GM18498 (cell line): ENCODE measurements at regions not wholly inside any gene's neighbourhood (a gene's known extent, or its start where the extent isn't known, plus 50 kb on each side); places are given as distances from the start of the nearest gene placed in this dataset.

Experiments used
- ATAC-seq: cut with Tn5 transposase; IDR thresholded peaks from one replicate; pipeline ENCODE4 v1.9.1; 2021; ENCODE audit warnings: mild to moderate bottlenecking, moderate library complexity; ENCODE audit not compliant: unreplicated experiment

GRCh38 chr6:223763-224162, 68.5 kb upstream of the DUSP22 start:
- ATAC-seq = no peak

- ATAC-seq = no peak
Measured at GRCh38 chr6:224350-224749, 67.9 kb upstream of the DUSP22 start.

- ATAC-seq = peak; percentile 22
Measured at GRCh38 chr6:225121-225721, 67.1 kb upstream of the DUSP22 start.

GRCh38 chr6:225907-226306, 66.4 kb upstream of the DUSP22 start:
- ATAC-seq = no peak

GRCh38 chr6:226516-227073, 65.7 kb upstream of the DUSP22 start:
- peak; percentile 18 for ATAC-seq

GRCh38 chr6:227074-227782, 65.1 kb upstream of the DUSP22 start:
- peak; percentile 36 for ATAC-seq

GRCh38 chr6:227812-228338, 64.4 kb upstream of the DUSP22 start:
- ATAC-seq = peak; percentile 24

GRCh38 chr6:228881-229651, 63.2 kb upstream of the DUSP22 start:
- ATAC-seq = peak; percentile 36

GRCh38 chr6:231779-232178, 60.5 kb upstream of the DUSP22 start:
- ATAC-seq = no peak

- ATAC-seq = no peak
Measured at GRCh38 chr6:232982-233640, 59.2 kb upstream of the DUSP22 start.

- no peak for ATAC-seq
Measured at GRCh38 chr6:234706-235372, 57.4 kb upstream of the DUSP22 start.

- peak; percentile 64 for ATAC-seq
Measured at GRCh38 chr6:235763-236360, 56.4 kb upstream of the DUSP22 start.

- no peak for ATAC-seq
Measured at GRCh38 chr6:236519-236918, 55.8 kb upstream of the DUSP22 start.

- ATAC-seq = no peak
Measured at GRCh38 chr6:240151-240550, 52.1 kb upstream of the DUSP22 start.

- ATAC-seq = no peak
Measured at GRCh38 chr6:241336-241865, 50.9 kb upstream of the DUSP22 start.
